NCI-H345 (cell line): ENCODE measurements at regions not wholly inside any gene's neighbourhood (a gene's known extent, or its start where the extent isn't known, plus 50 kb on each side); places are given as distances from the start of the nearest gene placed in this dataset.
"Not testable (repeated sequence)": the region's sequence is repeated elsewhere in the genome, so short reads cannot be mapped to it uniquely, and the experiment has no call there.

ENCODE experiments used
- DNase-seq: peaks from one replicate; lab custom pipeline; 2025; lab: John Stamatoyannopoulos, UW

DNA sequence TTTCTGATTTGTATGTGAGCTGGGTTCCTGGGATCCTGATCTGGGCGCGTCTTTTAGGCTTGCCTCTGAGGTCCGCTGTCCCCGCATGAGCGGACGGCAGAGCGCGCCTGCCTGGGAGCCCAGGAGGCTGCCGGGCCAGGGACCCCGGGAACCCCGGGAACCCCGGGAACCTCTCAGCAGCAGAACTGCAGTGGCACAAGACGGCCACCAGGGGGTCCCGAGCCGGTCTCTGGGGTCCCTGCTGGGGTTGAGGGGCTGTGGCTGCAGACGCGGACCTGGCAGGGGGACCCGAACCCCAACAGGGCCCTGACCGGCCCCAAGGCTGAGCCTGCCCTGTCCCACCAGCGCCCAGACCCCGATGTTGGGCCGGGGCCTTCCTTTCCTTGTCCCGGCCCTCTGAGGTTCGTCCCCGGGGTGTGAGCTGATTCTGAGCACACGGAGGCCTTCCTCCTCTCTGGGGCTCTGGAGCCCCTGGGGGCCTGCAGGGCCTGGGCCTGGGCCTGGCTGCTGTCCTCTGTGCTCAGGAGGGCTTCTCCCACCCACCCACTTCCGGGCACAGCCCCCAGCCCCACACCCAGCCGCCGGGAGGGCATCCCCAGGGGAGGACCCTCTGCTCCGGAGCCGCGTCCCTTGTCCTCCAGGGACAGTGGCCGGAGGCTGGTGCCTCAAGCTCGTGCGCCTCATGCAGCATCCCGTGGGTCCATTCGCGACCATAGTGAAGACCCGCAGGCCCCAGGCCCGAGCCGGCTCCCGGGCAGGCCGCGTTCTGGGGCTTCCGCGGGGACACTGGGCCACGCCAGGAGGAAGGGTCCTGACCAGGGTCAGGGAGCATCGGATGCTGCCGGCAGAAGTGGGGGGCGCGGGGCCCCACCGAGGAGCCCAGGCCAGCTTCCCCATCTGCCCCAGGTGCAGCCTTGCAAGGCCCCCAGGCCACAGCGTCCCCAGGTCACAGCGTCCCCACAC lies 152.9 kb downstream of the TMEM121 start:
- DNase-seq = not testable (repeated sequence)

DNA sequence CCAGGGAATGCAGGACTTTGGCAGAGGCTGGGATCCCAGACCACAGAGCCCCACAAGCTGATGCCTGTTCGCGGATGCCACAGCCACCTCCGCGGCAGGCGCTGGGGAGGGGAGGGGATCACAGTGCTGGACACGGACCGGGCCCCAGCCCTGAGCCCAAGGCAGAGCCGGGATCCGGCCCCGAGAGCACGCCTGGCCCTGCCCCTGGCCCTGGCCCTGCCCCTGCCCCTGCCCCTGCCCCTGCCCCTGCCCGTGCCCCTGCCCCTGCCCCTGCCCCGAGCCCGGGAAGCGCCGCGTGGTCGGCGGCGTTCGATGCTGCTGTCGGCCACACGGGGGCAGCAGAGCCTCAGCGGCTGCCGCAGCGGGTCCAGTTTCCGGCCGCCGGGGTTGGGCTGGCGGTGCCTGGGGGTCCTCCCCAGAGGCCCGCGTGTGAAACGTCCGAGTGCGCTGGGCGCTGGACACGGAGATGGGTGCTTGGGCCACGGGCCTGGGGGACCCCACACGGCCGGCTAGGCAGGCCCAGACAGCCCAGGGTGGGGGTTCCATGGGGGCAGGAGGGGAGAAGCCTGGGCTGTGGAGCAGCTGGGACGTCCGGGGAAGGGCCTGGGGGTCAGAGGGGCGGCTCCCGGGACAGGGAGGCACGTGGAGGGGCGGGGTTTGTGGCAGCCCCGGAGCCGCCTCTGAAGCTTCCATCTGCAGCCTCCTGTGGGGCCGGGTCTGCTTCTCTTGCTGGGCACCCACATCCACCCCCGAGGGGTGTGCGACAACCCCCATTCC lies 153.8 kb downstream of the TMEM121 start:
- DNase-seq = not testable (repeated sequence)

- not testable (repeated sequence) for DNase-seq
Observed at GRCh38 chr14:105680736-105681098, 154.3 kb downstream of the TMEM121 start.

DNA sequence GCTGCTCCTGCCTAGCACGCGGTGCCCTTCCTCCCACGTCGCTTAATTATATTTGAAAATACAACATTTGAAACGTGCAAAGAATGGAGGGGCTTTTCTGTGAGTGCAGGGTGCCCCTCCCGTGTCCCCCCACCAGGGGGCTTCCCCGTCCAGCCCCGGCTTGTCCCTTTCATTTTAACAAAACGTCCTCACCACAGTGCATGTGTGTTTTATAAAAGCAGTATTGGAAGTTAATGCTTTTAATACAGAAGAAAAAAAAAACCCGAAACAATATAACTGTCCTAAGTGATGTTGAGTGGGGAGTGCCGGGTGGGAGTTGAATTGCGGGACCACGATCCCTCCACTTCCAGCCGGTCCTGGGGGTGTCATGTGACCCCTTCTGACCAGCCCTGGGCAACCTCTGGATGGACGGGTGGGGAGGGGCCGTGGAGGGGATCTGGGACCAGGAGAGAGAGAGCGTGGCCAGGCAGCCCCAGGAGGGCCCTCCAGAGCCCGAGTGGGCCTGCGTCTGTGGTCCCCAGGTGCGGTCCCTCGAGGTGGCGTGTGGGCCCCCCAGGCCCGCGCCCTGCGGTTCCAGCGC lies 155.3 kb downstream of the TMEM121 start:
- DNase-seq = not testable (repeated sequence)

DNA sequence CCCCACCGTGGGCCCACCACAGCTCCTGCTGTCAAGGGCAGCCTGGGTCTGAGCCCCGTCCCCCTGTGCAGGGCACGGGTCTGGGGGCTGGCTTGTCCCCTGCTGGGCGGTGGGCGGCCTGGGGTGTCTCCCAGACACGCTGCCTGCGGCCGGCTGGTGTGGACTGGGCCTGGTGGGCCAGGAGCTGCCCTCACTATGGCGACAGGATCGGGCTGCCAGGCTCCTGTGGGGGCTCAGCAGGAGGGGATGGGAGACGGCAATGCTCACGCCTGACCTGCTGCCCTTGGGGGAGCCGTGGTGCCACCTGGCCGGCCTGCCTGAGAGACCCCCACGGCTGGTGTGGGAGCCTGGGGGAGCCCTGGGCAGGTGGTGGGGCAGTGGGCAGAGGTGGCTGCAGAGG lies 156.1 kb downstream of the TMEM121 start:
- not testable (repeated sequence) for DNase-seq

- DNase-seq = no peak
Observed at GRCh38 chr14:105682956-105683570, 156.7 kb downstream of the TMEM121 start.

DNA sequence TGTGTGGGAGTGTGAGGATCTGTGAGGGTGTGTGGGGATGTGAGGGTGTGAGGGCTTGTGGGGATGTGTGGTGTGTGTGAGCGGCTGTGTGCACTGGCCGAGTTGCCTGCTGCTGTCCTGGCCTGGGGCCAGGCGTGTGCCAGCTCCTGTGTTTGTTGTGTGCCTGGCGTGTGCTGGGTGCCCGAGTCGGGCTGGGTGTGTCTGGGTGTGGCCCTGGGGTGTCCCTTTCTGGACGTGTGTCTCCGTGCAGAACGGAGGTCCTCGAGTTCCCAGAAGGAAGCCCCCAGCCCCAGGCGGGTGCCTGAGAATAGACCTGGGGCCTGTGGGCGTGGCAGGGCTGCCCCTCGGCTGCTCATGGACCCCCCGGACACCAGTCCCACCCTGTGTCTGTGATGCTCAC lies 157.7 kb downstream of the TMEM121 start:
- not testable (repeated sequence) for DNase-seq

GRCh38 chr14:105684597-105684996 lies 158.2 kb downstream of the TMEM121 start:
- not testable (repeated sequence) for DNase-seq

DNA sequence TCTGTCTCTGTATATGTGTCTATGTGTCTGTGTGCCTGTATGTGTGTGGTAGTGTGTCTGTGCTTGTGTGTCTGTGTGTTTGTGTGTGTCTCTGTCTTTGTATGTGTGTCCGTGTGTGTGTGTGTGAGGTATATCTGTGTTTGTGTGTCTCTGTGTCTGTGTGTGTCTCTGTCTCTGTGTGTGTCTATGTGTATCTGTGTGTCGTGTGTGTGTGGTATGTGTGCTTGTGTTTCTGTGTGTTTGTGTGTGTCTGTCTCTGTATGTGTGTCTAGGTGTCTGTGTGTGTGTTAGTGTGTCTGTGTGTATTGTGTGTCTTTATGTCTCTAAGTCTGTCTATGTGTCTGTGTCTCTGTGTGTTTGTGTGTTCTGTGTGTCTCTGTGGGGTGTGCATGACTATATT lies 158.6 kb downstream of the TMEM121 start:
- DNase-seq = no peak

DNA sequence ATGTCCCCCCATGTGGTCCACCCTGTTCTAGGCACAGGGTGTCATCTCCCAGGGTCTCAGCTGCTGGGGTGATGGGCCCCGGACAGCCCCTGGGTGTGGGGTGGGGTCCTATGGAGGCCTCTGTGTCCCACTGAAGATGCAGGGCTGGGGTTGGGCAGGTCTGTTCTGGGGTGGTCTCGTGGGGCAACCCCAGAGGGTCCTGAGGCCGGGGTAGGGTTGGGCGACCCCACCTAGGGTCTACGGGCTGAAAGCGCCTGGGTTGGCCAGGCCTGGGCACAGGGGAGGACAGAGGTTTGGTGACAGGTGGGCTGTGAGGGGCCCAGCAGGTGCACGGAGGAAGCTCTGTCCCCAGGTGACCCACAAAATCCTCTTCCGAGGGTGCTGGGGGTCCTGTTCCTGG lies 159.2 kb downstream of the TMEM121 start:
- DNase-seq = not testable (repeated sequence)

DNA sequence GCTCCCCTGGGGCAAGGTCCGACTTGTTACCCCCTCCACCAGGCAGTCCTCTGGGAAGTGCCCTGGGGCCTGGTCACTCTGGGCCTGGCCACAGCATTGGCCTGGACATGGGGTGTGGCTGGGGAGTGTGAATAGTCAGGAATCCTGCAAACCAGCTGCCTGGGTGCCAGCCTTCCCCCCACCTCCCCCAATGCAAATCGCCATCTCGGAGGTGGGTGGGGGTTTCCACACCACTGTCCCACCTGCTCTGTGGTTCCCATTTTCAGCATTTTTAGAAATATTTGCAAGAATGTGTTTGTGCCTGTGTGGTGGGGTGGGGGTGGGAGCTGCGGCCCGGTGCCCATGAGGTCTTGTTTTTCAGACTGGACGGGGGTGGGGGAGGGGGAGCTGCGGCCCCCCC lies 159.7 kb downstream of the TMEM121 start:
- DNase-seq = not testable (repeated sequence)

GRCh38 chr14:105686462-105687170 lies 160.2 kb downstream of the TMEM121 start:
- not testable (repeated sequence) for DNase-seq

GRCh38 chr14:105687171-105688022 lies 161.0 kb downstream of the TMEM121 start:
- DNase-seq = not testable (repeated sequence)

GRCh38 chr14:105688023-105688351 lies 161.6 kb downstream of the TMEM121 start:
- peak; percentile 10 for DNase-seq

DNA sequence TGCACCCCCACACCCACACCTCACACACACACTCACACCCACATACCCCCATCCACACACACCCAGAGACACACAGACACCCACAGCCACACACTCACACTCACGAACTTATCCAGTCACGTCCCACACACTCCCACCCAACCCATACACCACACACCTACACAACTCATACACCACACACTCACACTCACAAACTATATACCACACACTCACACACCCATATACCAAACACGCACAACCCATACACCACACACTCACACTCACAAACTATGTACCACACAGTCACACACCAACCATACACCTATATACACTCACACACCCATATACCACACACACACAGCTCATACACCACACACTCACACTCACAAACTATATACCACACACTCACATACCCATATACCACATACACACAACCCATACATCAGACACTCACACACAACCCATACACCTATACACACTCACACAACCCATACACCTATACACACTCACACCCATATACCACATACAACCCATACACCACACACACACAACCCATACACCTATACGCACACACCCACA lies 162.4 kb downstream of the TMEM121 start:
- DNase-seq = not testable (repeated sequence)

DNA sequence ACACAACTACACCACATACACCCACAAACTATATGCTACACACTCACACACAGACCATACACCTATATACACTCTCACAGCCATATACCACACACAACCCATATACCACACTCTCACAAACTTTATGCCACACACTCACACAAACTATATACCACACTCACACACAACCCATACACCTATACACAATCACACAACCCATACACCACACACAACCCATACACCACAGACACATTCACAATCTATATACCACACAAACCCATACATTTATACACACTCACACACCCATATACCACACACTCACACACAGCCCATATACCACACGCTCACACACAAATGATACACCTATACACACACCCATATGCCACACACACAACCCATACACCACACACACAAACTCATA lies 163.3 kb downstream of the TMEM121 start:
- no peak for DNase-seq

DNA sequence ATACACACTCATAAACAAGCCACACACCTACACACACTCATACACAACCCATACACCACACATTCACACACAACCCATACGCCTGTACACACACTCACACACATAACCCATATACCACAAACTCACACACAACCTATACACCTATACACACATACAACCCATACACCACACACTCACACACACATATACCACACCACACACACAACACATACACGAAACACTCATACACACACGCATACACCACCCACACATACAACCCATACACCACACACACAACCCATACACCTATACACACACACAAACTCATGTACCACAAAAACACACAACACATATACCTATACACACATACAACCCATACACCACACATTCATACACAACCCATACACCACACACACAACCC lies 164.3 kb downstream of the TMEM121 start:
- DNase-seq = no peak

GRCh38 chr14:105691321-105692109 lies 165.1 kb downstream of the TMEM121 start:
- not testable (repeated sequence) for DNase-seq

- not testable (repeated sequence) for DNase-seq
Observed at GRCh38 chr14:105692110-105692685, 165.8 kb downstream of the TMEM121 start.
